MM.1S (cell line): ENCODE measurements at regions not wholly inside any gene's neighbourhood (a gene's known extent, or its start where the extent isn't known, plus 50 kb on each side); places are given as distances from the start of the nearest gene placed in this dataset.

Experiments used
- DNase-seq: peaks from one replicate; pipeline ENCODE4 v3.0.0-alpha.2; 2015
- H2AFZ ChIP-seq: fragments of 300-600 bp; sonication (generic); 2 replicates; pipeline ENCODE4 v1.6.0; 2016; ENCODE audit warnings: antibody characterized with exemption, low read length
- H3F3A ChIP-seq: fragments of 300-600 bp; sonication (generic); 2 replicates; pipeline ENCODE4 v1.6.1; 2016; ENCODE audit warnings: mild to moderate bottlenecking, antibody characterized with exemption, low read length, moderate library complexity, mixed read lengths; ENCODE audit not compliant: insufficient read depth
- H3K27ac ChIP-seq: fragments of 300-600 bp; sonication (generic); 2 replicates; pipeline ENCODE4 v1.5.1; 2016; ENCODE audit warnings: mild to moderate bottlenecking, low read length
- H3K27me3 ChIP-seq: fragments of 300-600 bp; sonication (generic); replicated peaks from 2 replicates; pipeline ENCODE4 v1.6.0; 2016; ENCODE audit warnings: low read length; ENCODE audit not compliant: insufficient read depth
- H3K36me3 ChIP-seq: fragments of 300-600 bp; sonication (generic); replicated peaks from 2 replicates; pipeline ENCODE4 v1.6.1; 2016; ENCODE audit warnings: mild to moderate bottlenecking, low read length, mixed read lengths; ENCODE audit not compliant: insufficient read depth
- H3K4me1 ChIP-seq: fragments of 300-600 bp; sonication (generic); 2 replicates; pipeline ENCODE4 v1.6.1; 2016; ENCODE audit warnings: low read length, mixed read lengths
- H3K4me2 ChIP-seq: fragments of 300-600 bp; sonication (generic); 2 replicates; pipeline ENCODE4 v1.6.0; 2016; ENCODE audit warnings: low read depth, low read length
- H3K4me3 ChIP-seq: fragments of 300-600 bp; sonication (generic); 2 replicates; pipeline ENCODE4 v1.5.1; 2016; ENCODE audit warnings: low read length, mixed read lengths
- H3K79me2 ChIP-seq: fragments of 300-600 bp; sonication (generic); 2 replicates; pipeline ENCODE4 v1.6.1; 2016; ENCODE audit warnings: mixed run types, low read length, mixed read lengths
- H3K9ac ChIP-seq: fragments of 300-600 bp; sonication (generic); 2 replicates; pipeline ENCODE4 v1.6.1; 2016; ENCODE audit warnings: low read length, mixed read lengths
- H3K9me2 ChIP-seq: fragments of 300-600 bp; sonication (generic); replicated peaks from 2 replicates; pipeline ENCODE4 v1.6.1; 2016; ENCODE audit warnings: mild to moderate bottlenecking, low read length, mixed read lengths; ENCODE audit not compliant: insufficient read depth
- H3K9me3 ChIP-seq: fragments of 300-600 bp; sonication (generic); replicated peaks from 2 replicates; pipeline ENCODE4 v1.6.1; 2016; ENCODE audit warnings: mild to moderate bottlenecking, low read length, mixed read lengths; ENCODE audit not compliant: insufficient read depth
- H4K20me1 ChIP-seq: fragments of 300-600 bp; sonication (generic); 2 replicates; pipeline ENCODE4 v1.6.1; 2016; ENCODE audit warnings: mild to moderate bottlenecking, low read length, moderate library complexity, mixed read lengths; ENCODE audit not compliant: insufficient read depth
- EZH2 ChIP-seq: fragments of 300-600 bp; sonication (generic); optimal IDR thresholded peaks from 2 replicates; pipeline ENCODE3; 2017; ENCODE audit warnings: low read depth, mild to moderate bottlenecking, antibody characterized with exemption, low read length, mixed read lengths
- EZH2phosphoT487 ChIP-seq: fragments of 300-600 bp; sonication (generic); IDR thresholded peaks from 2 replicates; pipeline ENCODE4 v1.6.1; 2018; ENCODE audit warnings: antibody characterized with exemption, low read length
- TF ChIP-seq, protein P1 (sequence below): fragments of 300-600 bp; sonication (generic); IDR thresholded peaks from 2 replicates; pipeline ENCODE4 v1.5.1; 2016; ENCODE audit warnings: antibody characterized with exemption, low read length, mixed read lengths

DNA sequence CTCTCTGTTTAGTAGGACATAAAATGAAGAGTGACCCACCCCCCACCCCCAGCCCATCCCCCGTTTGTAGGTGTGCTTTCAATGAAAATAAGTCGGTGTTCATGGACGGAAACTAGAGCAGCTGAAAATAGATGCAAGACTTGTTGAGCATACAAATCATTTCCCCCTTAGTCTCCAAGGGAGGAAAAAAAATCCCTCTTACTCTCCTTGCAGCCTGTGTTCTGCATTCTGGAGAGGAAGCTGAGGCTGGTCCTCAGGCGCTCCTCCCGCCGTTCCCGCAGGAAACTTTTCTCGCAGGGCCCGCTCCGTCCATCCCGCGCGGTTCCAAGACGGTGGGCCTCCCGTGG lies 259.0 kb upstream of the E2F7 start:
- DNase-seq: no peak
- Histone ChIP-seq H3F3A (no peaks in the 10 kb centered on the region), H4K20me1 (no peaks in the 10 kb centered on the region), H3K9me3 (no peaks in the 10 kb centered on the region), H3K27me3 (peaks cover 3% of the 10 kb centered on the region; the same call in 1 of the 2 replicates), H3K79me2 (no peaks in the 10 kb centered on the region), H3K9ac (peak overlapping the region; percentile 47; the same call in 1 of the 2 replicates), H3K4me1 (peaks cover 8% of the 10 kb centered on the region; the same call in 1 of the 2 replicates), H3K4me2 (peak overlapping the region; percentile 98), H3K36me3 (no peaks in the 10 kb centered on the region), H2AFZ (peak overlapping the region; percentile 96), H3K4me3 (peak overlapping the region; percentile 67), H3K27ac (no peak overlapping the region), H3K9me2 (no peaks in the 10 kb centered on the region)
- TF ChIP-seq, protein P1, sequence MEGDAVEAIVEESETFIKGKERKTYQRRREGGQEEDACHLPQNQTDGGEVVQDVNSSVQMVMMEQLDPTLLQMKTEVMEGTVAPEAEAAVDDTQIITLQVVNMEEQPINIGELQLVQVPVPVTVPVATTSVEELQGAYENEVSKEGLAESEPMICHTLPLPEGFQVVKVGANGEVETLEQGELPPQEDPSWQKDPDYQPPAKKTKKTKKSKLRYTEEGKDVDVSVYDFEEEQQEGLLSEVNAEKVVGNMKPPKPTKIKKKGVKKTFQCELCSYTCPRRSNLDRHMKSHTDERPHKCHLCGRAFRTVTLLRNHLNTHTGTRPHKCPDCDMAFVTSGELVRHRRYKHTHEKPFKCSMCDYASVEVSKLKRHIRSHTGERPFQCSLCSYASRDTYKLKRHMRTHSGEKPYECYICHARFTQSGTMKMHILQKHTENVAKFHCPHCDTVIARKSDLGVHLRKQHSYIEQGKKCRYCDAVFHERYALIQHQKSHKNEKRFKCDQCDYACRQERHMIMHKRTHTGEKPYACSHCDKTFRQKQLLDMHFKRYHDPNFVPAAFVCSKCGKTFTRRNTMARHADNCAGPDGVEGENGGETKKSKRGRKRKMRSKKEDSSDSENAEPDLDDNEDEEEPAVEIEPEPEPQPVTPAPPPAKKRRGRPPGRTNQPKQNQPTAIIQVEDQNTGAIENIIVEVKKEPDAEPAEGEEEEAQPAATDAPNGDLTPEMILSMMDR: no peak
- TF ChIP-seq EZH2 (no peak), EZH2phosphoT487 (no peak)

DNA sequence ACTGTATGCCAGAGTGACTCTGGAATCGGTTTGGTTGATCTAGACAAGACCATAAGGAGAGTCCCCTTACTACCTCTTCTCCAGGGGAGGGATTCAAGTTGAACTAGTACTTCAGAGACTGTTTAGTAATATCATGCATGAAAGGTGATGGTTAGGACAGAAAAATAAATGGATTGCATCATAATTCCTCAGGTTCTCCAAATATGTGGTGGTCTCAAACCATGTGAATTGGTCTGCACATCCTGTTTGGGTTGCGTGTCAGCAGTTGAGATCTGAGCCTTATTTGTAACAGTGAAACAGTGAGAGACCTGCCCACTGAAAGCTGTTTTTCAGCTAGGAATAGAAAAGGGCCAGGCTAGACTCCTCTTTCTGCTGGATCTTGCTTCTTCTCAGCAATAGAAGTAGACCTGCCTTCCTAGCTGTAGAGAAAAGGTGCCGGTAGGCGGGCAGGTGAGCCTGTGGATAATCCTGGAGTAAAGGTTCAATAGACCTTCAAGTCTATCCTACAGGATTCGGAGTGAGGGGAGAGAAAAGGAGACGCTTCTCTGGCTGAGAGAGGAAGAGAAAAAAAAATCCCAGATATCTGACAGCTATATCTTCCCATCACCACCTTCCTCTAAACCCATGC lies 258.5 kb upstream of the E2F7 start:
- H3K9me2 ChIP-seq: no peaks in the 10 kb centered on the region
- no peak for TF ChIP-seq EZH2
- no peak for TF ChIP-seq EZH2phosphoT487
- TF ChIP-seq, protein P1: no peak
- H3K9me3 ChIP-seq: no peaks in the 10 kb centered on the region
- DNase-seq: no peak
- H3K36me3 ChIP-seq: no peaks in the 10 kb centered on the region
- H3K4me1 ChIP-seq: peaks cover 8% of the 10 kb centered on the region; the same call in 1 of the 2 replicates
- no peak overlapping the region; the same call in 1 of the 2 replicates for H2AFZ ChIP-seq
- no peaks in the 10 kb centered on the region for H3F3A ChIP-seq
- peak overlapping the region; percentile 98; the same call in 1 of the 2 replicates for H3K4me2 ChIP-seq
- peak overlapping the region; percentile 67; the same call in 1 of the 2 replicates for H3K4me3 ChIP-seq
- peaks cover 3% of the 10 kb centered on the region; the same call in 1 of the 2 replicates for H3K27me3 ChIP-seq
- H3K79me2 ChIP-seq: no peaks in the 10 kb centered on the region
- H4K20me1 ChIP-seq: no peaks in the 10 kb centered on the region
- no peak overlapping the region for H3K9ac ChIP-seq
- H3K27ac ChIP-seq: no peak overlapping the region

DNA sequence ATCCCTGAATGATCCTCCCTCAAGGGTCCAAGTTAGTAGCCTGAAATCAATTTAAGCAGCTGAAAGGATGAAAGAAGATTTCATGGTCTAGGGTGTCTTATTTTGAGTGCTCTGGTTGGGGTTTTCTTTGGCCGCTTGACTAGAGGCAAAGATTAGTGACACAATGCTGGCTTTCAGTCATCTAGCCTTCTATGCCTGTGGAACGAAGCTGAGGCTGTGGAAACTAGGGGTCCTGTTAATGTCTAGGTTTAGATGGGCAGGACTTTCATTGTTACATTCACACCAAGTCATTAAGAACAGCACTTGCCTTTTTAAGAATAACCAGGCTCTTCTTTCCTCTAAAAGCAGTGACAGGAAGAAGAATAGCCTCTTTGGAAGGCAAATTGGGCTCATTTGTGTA lies 253.8 kb upstream of the E2F7 start:
- H3K9me2 ChIP-seq: no peaks in the 10 kb centered on the region
- H3K27ac ChIP-seq: no peak overlapping the region
- H4K20me1 ChIP-seq: no peaks in the 10 kb centered on the region
- no peak overlapping the region for H3K4me2 ChIP-seq
- no peak overlapping the region for H2AFZ ChIP-seq
- no peaks in the 10 kb centered on the region for H3K36me3 ChIP-seq
- no peaks in the 10 kb centered on the region for H3K9me3 ChIP-seq
- H3K79me2 ChIP-seq: no peaks in the 10 kb centered on the region
- no peaks in the 10 kb centered on the region for H3F3A ChIP-seq
- TF ChIP-seq EZH2phosphoT487 (no peak), EZH2 (no peak)
- TF ChIP-seq, protein P1: no peak
- no peaks in the 10 kb centered on the region for H3K27me3 ChIP-seq
- H3K9ac ChIP-seq: no peak overlapping the region
- peaks cover 4% of the 10 kb centered on the region; the same call in 1 of the 2 replicates for H3K4me1 ChIP-seq
- DNase-seq: no peak
- H3K4me3 ChIP-seq: no peak overlapping the region
